ENCODE measurements at regions not wholly inside any gene's neighbourhood (a gene's known extent, or its start where the extent isn't known, plus 50 kb on each side); places are given as distances from the start of the nearest gene placed in this dataset.
"Not testable (repeated sequence)": the region's sequence is repeated elsewhere in the genome, so short reads cannot be mapped to it uniquely, and the experiment has no call there.

DNA sequence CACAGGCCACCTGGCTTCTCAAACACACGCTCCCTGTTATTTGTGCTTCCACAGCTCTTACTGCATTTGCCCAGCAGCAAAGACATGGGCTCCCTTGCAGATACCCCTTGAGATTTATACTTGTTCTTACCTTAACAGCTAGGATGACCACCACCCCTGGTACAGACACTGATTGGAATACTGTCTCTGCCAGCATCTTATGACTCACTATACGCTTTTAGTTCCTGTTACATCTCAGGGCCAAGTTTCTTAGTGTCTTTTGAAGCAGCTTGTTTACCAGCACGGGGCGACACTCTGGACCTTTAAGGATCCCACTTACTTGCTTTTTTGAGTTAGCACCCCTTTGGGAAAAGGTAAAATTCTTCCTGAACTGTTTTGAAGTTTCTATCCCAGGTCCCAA, 874.8 kb downstream of the KCNT2 start:
- WGBS, 3 donors: 62 to 78% (median 67%) methylated on average over 4 of the region's 4 CpGs
- H3K4me3 ChIP-seq (ENCODE audit: low read depth in 1 of 3, low read length in 3 of 3): no peak overlapping the region
- FAIRE-seq (no peak), DNase-seq (no peak)
- H3K4me1 ChIP-seq (ENCODE audit: control insufficient read depth in 3 of 3, insufficient read depth in 2 of 3, low read depth in 1 of 3, low read length in 2 of 3): no peaks in the 10 kb centered on the region
- no peaks in the 10 kb centered on the region for H3K36me3 ChIP-seq (ENCODE audit: control insufficient read depth in 3 of 3, insufficient read depth in 2 of 3, low read depth in 1 of 3, low read length in 3 of 3)
- H3K27ac ChIP-seq (ENCODE audit: low read depth in 1 of 3, low read length in 2 of 3): no peak overlapping the region
- no peaks in the 10 kb centered on the region for H3K27me3 ChIP-seq (ENCODE audit: control insufficient read depth in 3 of 3, insufficient read depth in 3 of 3, low read length in 3 of 3)
- H3K9me3 ChIP-seq (ENCODE audit: control insufficient read depth in 2 of 2, insufficient read depth in 1 of 2, low read depth in 1 of 2, low read length in 1 of 2): peaks cover 0 to 3% of the 10 kb centered on the region in 2 donors

DNA sequence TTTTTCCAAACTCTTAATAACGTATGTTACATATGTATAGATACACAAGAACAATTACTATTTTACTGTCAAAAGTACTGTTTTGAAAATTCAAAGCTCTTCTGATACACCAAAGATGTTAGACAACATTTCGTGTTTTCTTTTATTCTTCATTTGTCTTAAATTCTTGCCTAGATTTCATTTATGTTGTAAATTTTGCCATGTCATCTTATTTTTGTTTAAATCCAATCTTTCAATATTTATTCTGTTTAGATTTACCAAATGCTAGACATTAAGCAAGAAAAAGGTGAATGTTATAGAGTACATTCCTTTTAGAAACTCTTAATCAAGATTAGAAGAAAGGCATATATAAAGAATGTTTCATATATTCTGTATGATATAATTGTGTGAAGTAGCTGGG, 876.9 kb downstream of the KCNT2 start:
- no peak for FAIRE-seq
- Histone ChIP-seq H3K36me3 (ENCODE audit: control insufficient read depth in 3 of 3, insufficient read depth in 2 of 3, low read depth in 1 of 3, low read length in 3 of 3) (no peaks in the 10 kb centered on the region), H3K27ac (ENCODE audit: low read depth in 1 of 3, low read length in 2 of 3) (no peak overlapping the region), H3K27me3 (ENCODE audit: control insufficient read depth in 3 of 3, insufficient read depth in 3 of 3, low read length in 3 of 3) (no peaks in the 10 kb centered on the region), H3K4me1 (ENCODE audit: control insufficient read depth in 3 of 3, insufficient read depth in 2 of 3, low read depth in 1 of 3, low read length in 2 of 3) (no peaks in the 10 kb centered on the region), H3K9me3 (ENCODE audit: control insufficient read depth in 2 of 2, insufficient read depth in 1 of 2, low read depth in 1 of 2, low read length in 1 of 2) (peaks cover 0 to 3% of the 10 kb centered on the region in 2 donors), H3K4me3 (ENCODE audit: low read depth in 1 of 3, low read length in 3 of 3) (no peak overlapping the region)
- no peak for DNase-seq
- WGBS, 3 donors: 60 to 77% (median 64%) methylated on average over 2 of the region's 2 CpGs

DNA sequence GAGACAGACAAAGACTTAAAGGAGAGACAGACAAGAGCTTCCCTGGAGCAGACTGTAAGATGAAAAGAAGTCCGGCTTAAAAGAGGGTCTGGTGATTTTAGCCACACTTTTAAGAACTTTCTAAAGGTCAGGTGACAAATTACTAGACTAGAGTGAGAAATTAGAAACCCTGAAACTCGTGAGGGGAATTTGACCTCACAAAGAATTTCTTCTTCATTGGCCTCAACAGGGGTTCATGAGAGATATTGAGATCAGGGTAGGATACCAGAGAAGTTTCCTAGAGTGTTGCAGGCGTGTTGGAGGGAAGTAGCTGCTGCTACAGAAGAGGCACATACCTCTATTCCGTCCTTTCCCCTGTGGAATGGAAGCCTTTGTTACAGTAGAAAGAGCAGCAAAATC, 884.4 kb downstream of the KCNT2 start:
- Histone ChIP-seq H3K4me3 (ENCODE audit: low read depth in 1 of 3, low read length in 3 of 3) (no peak overlapping the region), H3K27ac (ENCODE audit: low read depth in 1 of 3, low read length in 2 of 3) (no peak overlapping the region)

DNA sequence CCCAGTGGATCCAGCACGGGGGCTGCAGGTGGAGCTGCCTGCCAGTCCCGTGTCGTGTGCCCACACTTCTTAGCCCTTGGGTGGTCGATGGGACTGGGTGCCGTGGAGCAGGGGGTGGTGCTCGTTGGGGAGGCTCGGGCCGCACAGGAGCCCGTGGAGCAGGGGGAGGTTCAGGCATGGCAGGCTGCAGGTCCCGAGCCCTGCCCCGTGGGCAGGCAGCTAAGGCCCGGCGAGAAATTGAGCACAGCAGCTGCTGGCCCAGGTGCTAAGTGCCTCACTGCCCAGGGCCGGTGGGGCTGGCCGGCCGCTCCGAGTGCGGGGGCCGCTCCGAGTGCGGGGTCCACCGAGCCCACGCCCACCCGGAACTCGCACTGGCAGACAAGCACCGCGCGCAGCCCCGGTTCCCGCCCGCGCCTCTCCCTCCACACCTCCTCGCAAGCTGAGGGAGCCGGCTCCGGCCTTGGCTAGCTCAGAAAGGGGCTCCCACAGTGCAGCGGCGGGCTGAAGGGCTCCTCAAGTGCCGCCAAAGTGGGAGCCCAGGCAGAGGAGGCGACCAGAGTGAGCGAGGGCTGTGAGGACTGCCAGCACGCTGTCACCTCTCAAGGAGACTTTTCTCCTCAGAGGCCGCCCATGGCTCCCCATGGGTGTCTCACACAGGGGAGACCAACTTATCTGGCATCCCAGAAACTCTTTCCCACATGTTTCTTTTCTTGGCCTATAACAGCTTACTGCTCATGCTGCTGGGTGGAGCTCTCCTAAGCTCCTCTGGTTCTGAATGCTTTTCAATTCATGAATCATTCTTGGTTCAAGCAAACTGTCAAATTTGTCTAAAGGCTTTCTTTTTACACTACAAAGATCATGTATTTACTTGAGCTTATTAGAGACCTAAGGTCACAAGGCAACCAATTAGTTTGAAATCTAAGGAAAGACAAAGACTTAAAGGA, 885.1 kb downstream of the KCNT2 start:
- not testable (repeated sequence) for H3K27ac ChIP-seq (ENCODE audit: low read depth in 1 of 3, low read length in 2 of 3); FAIRE-seq; H3K36me3 ChIP-seq (ENCODE audit: control insufficient read depth in 3 of 3, insufficient read depth in 2 of 3, low read depth in 1 of 3, low read length in 3 of 3); H3K4me3 ChIP-seq (ENCODE audit: low read depth in 1 of 3, low read length in 3 of 3); H3K4me1 ChIP-seq (ENCODE audit: control insufficient read depth in 3 of 3, insufficient read depth in 2 of 3, low read depth in 1 of 3, low read length in 2 of 3); H3K27me3 ChIP-seq (ENCODE audit: control insufficient read depth in 3 of 3, insufficient read depth in 3 of 3, low read length in 3 of 3); H3K9me3 ChIP-seq (ENCODE audit: control insufficient read depth in 2 of 2, insufficient read depth in 1 of 2, low read depth in 1 of 2, low read length in 1 of 2); DNase-seq
- 92 to 96% (median 95%) methylated on average over 14 to 42 of the region's 42 CpGs for WGBS, 3 donors

More for the DNA sequence above, 884.4 kb downstream of the KCNT2 start:
- Histone ChIP-seq H3K4me1 (ENCODE audit: control insufficient read depth in 3 of 3, insufficient read depth in 2 of 3, low read depth in 1 of 3, low read length in 2 of 3) (no peaks in the 10 kb centered on the region), H3K36me3 (ENCODE audit: control insufficient read depth in 3 of 3, insufficient read depth in 2 of 3, low read depth in 1 of 3, low read length in 3 of 3) (no peaks in the 10 kb centered on the region), H3K27me3 (ENCODE audit: control insufficient read depth in 3 of 3, insufficient read depth in 3 of 3, low read length in 3 of 3) (no peaks in the 10 kb centered on the region), H3K9me3 (ENCODE audit: control insufficient read depth in 2 of 2, insufficient read depth in 1 of 2, low read depth in 1 of 2, low read length in 1 of 2) (no peaks in the 10 kb centered on the region)
- WGBS, 3 donors: 61 to 73% (median 61%) methylated on average over 4 of the region's 4 CpGs
- no peak for DNase-seq
- no peak for FAIRE-seq

DNA sequence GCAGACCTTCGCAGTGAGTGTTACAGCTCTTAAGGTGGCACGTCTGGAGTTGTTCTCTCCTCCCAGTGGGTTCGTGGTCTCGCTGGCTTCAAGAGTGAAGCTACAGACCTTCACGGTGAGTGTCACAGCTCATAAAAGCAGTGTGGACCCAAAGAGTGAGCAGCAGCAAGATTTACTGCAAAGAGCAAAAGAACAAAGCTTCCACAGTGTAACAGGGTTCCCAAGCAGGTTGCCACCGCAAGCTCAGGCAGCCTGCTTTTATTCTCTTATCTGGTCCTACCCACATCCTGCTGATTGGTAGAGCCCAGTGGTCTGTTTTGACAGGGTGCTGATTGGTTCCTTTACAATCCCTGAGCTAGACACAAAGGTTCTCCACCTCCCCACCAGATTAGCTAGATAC, 886.1 kb downstream of the KCNT2 start:
- H3K27ac ChIP-seq (ENCODE audit: low read depth in 1 of 3, low read length in 2 of 3); H3K36me3 ChIP-seq (ENCODE audit: control insufficient read depth in 3 of 3, insufficient read depth in 2 of 3, low read depth in 1 of 3, low read length in 3 of 3); FAIRE-seq; H3K4me3 ChIP-seq (ENCODE audit: low read depth in 1 of 3, low read length in 3 of 3); DNase-seq; H3K9me3 ChIP-seq (ENCODE audit: control insufficient read depth in 2 of 2, insufficient read depth in 1 of 2, low read depth in 1 of 2, low read length in 1 of 2); H3K4me1 ChIP-seq (ENCODE audit: control insufficient read depth in 3 of 3, insufficient read depth in 2 of 3, low read depth in 1 of 3, low read length in 2 of 3); H3K27me3 ChIP-seq (ENCODE audit: control insufficient read depth in 3 of 3, insufficient read depth in 3 of 3, low read length in 3 of 3): not testable (repeated sequence)
- WGBS, 3 donors: 82 to 91% (median 88%) methylated on average over 6 of the region's 6 CpGs

DNA sequence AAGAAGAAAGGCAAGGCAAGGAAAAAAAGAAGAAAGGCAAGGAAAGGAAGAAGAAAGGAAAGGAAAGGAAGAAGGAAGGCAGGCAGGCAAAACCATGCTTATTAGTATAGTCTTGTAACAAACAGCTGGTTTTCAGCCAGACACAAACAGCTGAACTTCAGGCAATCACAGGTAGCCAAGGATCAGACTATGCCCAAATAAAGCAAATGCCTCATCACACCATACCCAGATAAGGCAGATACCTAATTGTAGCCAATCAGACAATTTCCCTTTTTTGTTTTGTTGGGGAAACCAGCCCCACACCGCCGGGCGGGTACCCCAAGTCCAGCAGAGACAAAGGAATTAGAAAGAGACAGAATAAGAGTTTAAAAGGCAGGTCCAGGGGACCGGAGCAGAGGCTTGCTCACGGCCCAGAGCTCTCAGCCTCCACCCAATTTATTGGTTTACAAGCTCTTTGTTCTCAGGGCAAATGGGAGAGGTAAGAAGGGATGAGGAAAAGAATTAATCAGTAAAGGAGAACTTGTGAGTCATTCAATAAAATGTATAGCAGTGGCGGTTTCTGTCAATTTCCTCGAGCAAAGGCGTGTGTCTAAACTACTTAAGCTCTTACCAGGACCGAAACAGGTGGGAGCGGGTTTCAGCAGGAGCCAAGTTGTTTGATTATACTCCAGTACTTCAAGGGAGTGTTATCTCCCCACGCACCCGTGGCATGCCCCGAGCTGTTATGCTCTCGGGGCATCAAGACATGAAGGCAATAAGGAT, 886.8 kb downstream of the KCNT2 start:
- no peak overlapping the region for H3K27ac ChIP-seq (ENCODE audit: low read depth in 1 of 3, low read length in 2 of 3)
- FAIRE-seq (no peak), DNase-seq (peak in 1 of 2 donors; percentile 2)
- no peaks in the 10 kb centered on the region for H3K9me3 ChIP-seq (ENCODE audit: control insufficient read depth in 2 of 2, insufficient read depth in 1 of 2, low read depth in 1 of 2, low read length in 1 of 2)
- 63 to 85% (median 71%) methylated on average over 14 of the region's 14 CpGs for WGBS, 3 donors
- H3K36me3 ChIP-seq (ENCODE audit: control insufficient read depth in 3 of 3, insufficient read depth in 2 of 3, low read depth in 1 of 3, low read length in 3 of 3): no peaks in the 10 kb centered on the region
- no peaks in the 10 kb centered on the region for H3K27me3 ChIP-seq (ENCODE audit: control insufficient read depth in 3 of 3, insufficient read depth in 3 of 3, low read length in 3 of 3)
- no peaks in the 10 kb centered on the region for H3K4me1 ChIP-seq (ENCODE audit: control insufficient read depth in 3 of 3, insufficient read depth in 2 of 3, low read depth in 1 of 3, low read length in 2 of 3)
- H3K4me3 ChIP-seq (ENCODE audit: low read depth in 1 of 3, low read length in 3 of 3): no peak overlapping the region

DNA sequence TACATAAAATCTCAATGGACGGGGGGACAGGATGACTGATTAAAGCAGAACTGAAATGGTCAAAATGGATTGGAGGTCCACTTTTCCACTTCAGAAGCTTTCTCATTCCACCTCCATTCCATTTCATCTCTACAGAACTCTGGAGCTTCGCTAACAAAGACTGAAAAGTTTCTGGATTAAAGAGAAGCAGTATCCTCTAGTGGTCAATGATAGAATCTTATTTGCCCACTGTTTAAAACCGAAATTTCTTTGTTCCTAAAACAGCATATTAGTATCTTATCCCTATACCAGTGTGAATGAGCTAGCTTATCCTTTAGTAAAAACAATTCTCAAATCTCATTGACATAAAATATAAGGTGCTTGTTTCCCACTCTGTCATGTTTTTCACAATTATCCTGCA, 890.6 kb downstream of the KCNT2 start:
- no peak for DNase-seq
- Histone ChIP-seq H3K4me3 (ENCODE audit: low read depth in 1 of 3, low read length in 3 of 3) (no peak overlapping the region), H3K27me3 (ENCODE audit: control insufficient read depth in 3 of 3, insufficient read depth in 3 of 3, low read length in 3 of 3) (no peaks in the 10 kb centered on the region), H3K36me3 (ENCODE audit: control insufficient read depth in 3 of 3, insufficient read depth in 2 of 3, low read depth in 1 of 3, low read length in 3 of 3) (no peaks in the 10 kb centered on the region), H3K9me3 (ENCODE audit: control insufficient read depth in 2 of 2, insufficient read depth in 1 of 2, low read depth in 1 of 2, low read length in 1 of 2) (no peaks in the 10 kb centered on the region), H3K27ac (ENCODE audit: low read depth in 1 of 3, low read length in 2 of 3) (no peak overlapping the region), H3K4me1 (ENCODE audit: control insufficient read depth in 3 of 3, insufficient read depth in 2 of 3, low read depth in 1 of 3, low read length in 2 of 3) (no peaks in the 10 kb centered on the region)
- FAIRE-seq: no peak
- 48 to 52% (median 50%) methylated on average over 3 of the region's 3 CpGs for WGBS, 3 donors

DNA sequence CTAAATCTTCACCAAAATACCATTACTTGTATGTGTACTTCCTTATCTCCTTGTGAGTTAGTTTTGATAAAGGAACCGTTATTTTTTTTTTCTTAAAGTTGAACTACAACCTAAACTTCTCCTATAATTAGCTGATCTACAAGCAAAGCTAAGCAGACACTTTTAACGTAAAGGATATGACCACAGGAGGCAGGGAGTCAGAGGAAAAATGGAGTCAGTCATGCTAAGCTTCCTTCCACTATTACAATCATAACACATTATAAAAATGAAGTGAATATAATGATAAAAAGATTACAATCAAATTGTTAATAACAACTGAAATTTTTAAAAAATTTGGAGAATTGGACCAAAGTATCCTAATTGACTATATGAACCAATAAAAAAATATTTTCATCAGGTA, 892.6 kb downstream of the KCNT2 start:
- WGBS, 3 donors: 40 to 57% (median 41%) methylated on average over 2 of the region's 2 CpGs
- H3K36me3 ChIP-seq (ENCODE audit: control insufficient read depth in 3 of 3, insufficient read depth in 2 of 3, low read depth in 1 of 3, low read length in 3 of 3): no peaks in the 10 kb centered on the region
- no peak for FAIRE-seq

More for the DNA sequence above, 892.6 kb downstream of the KCNT2 start:
- DNase-seq: no peak
- H3K4me3 ChIP-seq (ENCODE audit: low read depth in 1 of 3, low read length in 3 of 3): no peak overlapping the region
- no peaks in the 10 kb centered on the region for H3K9me3 ChIP-seq (ENCODE audit: control insufficient read depth in 2 of 2, insufficient read depth in 1 of 2, low read depth in 1 of 2, low read length in 1 of 2)
- H3K27me3 ChIP-seq (ENCODE audit: control insufficient read depth in 3 of 3, insufficient read depth in 3 of 3, low read length in 3 of 3): no peaks in the 10 kb centered on the region
- no peak overlapping the region for H3K27ac ChIP-seq (ENCODE audit: low read depth in 1 of 3, low read length in 2 of 3)
- no peaks in the 10 kb centered on the region for H3K4me1 ChIP-seq (ENCODE audit: control insufficient read depth in 3 of 3, insufficient read depth in 2 of 3, low read depth in 1 of 3, low read length in 2 of 3)
